HG03457 (cell line): ENCODE measurements at regions not wholly inside any gene's neighbourhood (a gene's known extent, or its start where the extent isn't known, plus 50 kb on each side); places are given as distances from the start of the nearest gene placed in this dataset.

Experiments
- ATAC-seq: cut with Tn5 transposase; IDR thresholded peaks from one replicate; pipeline ENCODE4 v1.9.1; 2021; ENCODE audit warnings: moderate number of reproducible peaks; ENCODE audit not compliant: unreplicated experiment

DNA sequence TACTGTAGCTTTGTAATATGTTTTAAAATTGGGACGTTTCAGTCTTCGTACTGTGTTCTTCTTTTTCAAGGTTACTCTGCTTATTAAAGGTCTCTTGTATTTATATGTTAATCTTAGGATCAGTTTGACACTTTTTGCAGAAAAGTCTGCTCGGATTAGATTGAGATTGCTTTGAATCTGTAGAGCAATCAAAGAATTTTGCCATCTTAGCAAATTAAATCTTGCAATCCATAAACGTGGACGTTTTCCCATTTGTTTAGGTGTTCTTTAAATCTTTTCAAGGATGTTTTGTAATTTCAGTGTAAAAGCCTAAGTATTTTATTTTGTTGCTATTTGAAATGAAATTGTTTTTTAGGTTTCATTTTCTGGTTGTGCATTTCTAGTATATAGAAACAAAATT, 78.0 kb upstream of the GTSF1L start:
- ATAC-seq: no peak

GRCh38 chr20:43803276-43803675, 76.5 kb upstream of the GTSF1L start:
- no peak for ATAC-seq

- no peak for ATAC-seq
These were observed 73.4 kb upstream of the GTSF1L start for GRCh38 chr20:43800186-43800585.

- ATAC-seq: no peak
These were observed 72.9 kb upstream of the GTSF1L start for GRCh38 chr20:43799741-43800140.

GRCh38 chr20:43799150-43799711, 72.4 kb upstream of the GTSF1L start:
- ATAC-seq: no peak

- ATAC-seq: no peak
These were observed 71.7 kb upstream of the GTSF1L start for GRCh38 chr20:43798291-43799149.

GRCh38 chr20:43794326-43794725, 67.5 kb upstream of the GTSF1L start:
- ATAC-seq: no peak

- ATAC-seq: peak; percentile 56
These were observed 62.8 kb upstream of the GTSF1L start for GRCh38 chr20:43789593-43789992.

- ATAC-seq: no peak
These were observed 61.1 kb upstream of the GTSF1L start for GRCh38 chr20:43787937-43788336.

DNA sequence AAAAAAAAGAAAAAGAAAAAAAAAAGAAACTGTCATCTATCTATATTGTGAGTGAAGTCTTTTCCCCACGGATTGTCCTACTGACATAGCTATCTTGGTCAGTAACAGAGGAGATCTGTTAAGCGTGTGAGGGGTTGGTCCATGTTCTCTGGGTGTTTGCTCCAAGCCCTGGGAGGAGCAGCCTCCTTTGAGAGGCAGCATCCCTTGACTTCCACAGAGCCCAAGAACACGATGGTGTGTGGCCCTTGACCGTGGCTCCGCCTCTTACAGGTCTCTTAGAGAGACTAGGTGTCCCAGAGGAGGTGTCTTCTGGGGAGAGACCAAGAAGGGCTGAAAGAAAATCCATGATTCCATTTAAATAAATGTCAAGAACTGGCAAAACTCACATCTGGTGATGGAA, 60.1 kb upstream of the GTSF1L start:
- no peak for ATAC-seq

- ATAC-seq: no peak
These were observed 54.4 kb upstream of the GTSF1L start for GRCh38 chr20:43781215-43781614.

DNA sequence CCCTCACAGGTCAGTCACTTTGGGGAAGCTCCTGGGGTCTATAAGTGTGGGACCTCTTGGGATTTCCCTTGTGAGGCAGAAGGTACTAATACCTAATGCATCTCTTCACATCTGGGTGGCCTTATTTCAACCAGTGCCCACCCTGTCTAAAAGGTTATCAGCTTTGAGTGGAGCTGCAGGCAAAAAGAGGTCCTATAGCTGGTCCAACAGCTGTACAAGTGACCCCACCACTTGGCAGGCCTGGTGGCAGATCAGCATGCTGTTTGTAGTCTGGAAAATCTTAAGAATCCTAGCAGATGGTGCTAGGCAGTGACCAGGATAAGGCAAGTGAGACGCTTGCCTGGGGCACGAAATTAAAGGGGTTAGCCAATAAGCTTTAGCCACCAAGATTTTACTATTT, 51.6 kb upstream of the GTSF1L start:
- no peak for ATAC-seq

- no peak for ATAC-seq
These were observed 49.9 kb upstream of the GTSF1L start for GRCh38 chr20:43776691-43777090.
